Calu3 (cell line): ENCODE measurements at regions not wholly inside any gene's neighbourhood (a gene's known extent, or its start where the extent isn't known, plus 50 kb on each side); places are given as distances from the start of the nearest gene placed in this dataset.

Experiments used
- BruUV-seq: library from RNA; stranded (reverse); fragments of 400-500 nt; replicated peaks from 2 replicates; lab custom pipeline; 2021; lab: Mats Ljungman, UMichigan
- CTCF ChIA-PET: fragments of 300-600 bp; sonication (Branson Sonifier 250); formaldehyde crosslinking; loops from one replicate; lab custom pipeline; 2022; ENCODE audit warnings: antibody characterized with exemption; lab: Charles Lee
- DNase-seq: peaks from one replicate; pipeline ENCODE4 v3.0.0; 2022
- H3K27ac Mint-ChIP-seq: one replicate; pipeline ENCODE4 v1.8.0; 2022; ENCODE audit warnings: mixed read lengths; ENCODE audit not compliant: unreplicated experiment
- H3K27me3 Mint-ChIP-seq: one replicate; pipeline ENCODE4 v1.8.0; 2022; ENCODE audit warnings: mixed read lengths; ENCODE audit not compliant: unreplicated experiment
- H3K36me3 Mint-ChIP-seq: one replicate; pipeline ENCODE4 v1.8.0; 2022; ENCODE audit warnings: mild to moderate bottlenecking, moderate library complexity, mixed read lengths; ENCODE audit not compliant: insufficient read depth, unreplicated experiment
- H3K4me1 Mint-ChIP-seq: one replicate; pipeline ENCODE4 v1.8.0; 2022; ENCODE audit warnings: mild to moderate bottlenecking, low read depth, mixed read lengths; ENCODE audit not compliant: unreplicated experiment
- H3K4me3 Mint-ChIP-seq: one replicate; pipeline ENCODE4 v1.8.0; 2022; ENCODE audit warnings: mild to moderate bottlenecking, low read depth, moderate library complexity, mixed read lengths; ENCODE audit not compliant: unreplicated experiment
- H3K9me3 Mint-ChIP-seq: one replicate; pipeline ENCODE4 v1.8.0; 2022; ENCODE audit warnings: low read depth, mixed read lengths; ENCODE audit not compliant: unreplicated experiment
- intact Hi-C: fragments of 100-400 bp; cut with micrococcal nuclease; formaldehyde crosslinking; loops from one replicate; pipeline ENCODE4 v1.10.0; 2022; ENCODE audit not compliant: unreplicated experiment
- TF ChIP-seq, protein P1 (sequence below): fragments of 200-600 bp; IDR thresholded peaks from one replicate; pipeline ENCODE4 v1.8.0; 2022; ENCODE audit warnings: antibody characterized with exemption; ENCODE audit not compliant: unreplicated experiment

DNA sequence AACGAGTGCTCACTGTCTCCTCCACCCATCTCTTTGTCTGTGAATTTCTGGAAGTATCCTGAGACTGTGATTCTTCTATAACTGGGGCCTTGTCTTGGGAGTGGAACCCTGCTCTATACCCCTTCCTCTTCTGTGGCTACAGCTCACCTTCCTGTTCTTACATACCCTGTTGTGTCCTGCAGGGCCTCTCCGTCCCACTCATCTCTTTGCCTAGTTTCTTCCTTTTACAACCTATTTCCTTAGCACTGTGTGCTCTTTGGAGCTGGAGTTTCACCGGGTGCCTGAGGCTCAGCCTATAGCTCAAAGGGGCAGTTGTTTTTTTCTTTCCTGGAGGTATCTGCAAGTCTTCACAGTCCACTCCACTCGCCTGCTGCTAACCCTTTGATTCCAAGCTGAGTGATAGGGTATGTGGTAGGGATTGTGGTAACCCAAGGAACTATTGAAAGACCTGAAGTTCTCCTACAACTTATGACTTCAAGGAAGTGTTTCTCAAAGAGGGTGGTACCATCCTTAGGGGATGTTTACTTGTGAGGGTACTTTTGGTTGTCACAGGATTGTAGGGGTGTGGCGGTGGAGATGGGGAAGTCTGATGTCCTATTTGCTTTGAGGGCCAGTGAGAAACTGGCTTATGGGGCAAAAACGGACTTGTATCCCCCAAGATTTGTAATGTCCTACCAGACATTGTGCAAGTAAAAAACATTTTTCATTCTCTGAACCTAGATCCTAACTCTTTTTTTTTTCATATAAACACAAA lies 66.6 kb upstream of the ARL8B start:
- BruUV-seq: no TSS peak
- Mint-ChIP-seq H3K36me3 (no peaks in the 10 kb centered on the region), H3K4me1 (peaks cover 9% of the 10 kb centered on the region), H3K4me3 (no peak overlapping the region), H3K9me3 (no peaks in the 10 kb centered on the region), H3K27ac (no peak overlapping the region), H3K27me3 (no peaks in the 10 kb centered on the region)
- DNase-seq: no peak
- TF ChIP-seq, protein P1, sequence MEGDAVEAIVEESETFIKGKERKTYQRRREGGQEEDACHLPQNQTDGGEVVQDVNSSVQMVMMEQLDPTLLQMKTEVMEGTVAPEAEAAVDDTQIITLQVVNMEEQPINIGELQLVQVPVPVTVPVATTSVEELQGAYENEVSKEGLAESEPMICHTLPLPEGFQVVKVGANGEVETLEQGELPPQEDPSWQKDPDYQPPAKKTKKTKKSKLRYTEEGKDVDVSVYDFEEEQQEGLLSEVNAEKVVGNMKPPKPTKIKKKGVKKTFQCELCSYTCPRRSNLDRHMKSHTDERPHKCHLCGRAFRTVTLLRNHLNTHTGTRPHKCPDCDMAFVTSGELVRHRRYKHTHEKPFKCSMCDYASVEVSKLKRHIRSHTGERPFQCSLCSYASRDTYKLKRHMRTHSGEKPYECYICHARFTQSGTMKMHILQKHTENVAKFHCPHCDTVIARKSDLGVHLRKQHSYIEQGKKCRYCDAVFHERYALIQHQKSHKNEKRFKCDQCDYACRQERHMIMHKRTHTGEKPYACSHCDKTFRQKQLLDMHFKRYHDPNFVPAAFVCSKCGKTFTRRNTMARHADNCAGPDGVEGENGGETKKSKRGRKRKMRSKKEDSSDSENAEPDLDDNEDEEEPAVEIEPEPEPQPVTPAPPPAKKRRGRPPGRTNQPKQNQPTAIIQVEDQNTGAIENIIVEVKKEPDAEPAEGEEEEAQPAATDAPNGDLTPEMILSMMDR: no peak
- CTCF ChIA-PET: interaction anchor here (1.7 kb wide), 1 partner anchor 344 kb away, joined by 6 read pairs; no protein-coding TSS in a partner anchor
- intact Hi-C loops: no loop called here

DNA sequence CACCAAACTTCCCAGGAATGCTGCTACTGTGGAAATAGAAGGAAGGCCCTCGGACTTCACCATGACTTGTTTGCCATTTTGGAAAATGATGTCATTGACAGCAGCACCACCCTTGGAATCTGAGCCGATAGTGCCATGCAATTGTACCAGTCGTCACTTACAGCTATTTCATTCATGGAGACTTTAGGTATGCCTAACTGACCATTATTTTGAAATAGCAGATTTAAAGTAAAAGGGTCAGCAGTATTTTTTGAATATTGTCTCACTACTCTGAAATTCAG lies 66.0 kb upstream of the ARL8B start:
- no peak overlapping the region for H3K4me3 Mint-ChIP-seq
- H3K27ac Mint-ChIP-seq: no peak overlapping the region
- no peaks in the 10 kb centered on the region for H3K27me3 Mint-ChIP-seq
- H3K9me3 Mint-ChIP-seq: no peaks in the 10 kb centered on the region
- CTCF ChIA-PET: interaction anchor here (1.7 kb wide), 1 partner anchor 344 kb away, joined by 6 read pairs; no protein-coding TSS in a partner anchor
- peaks cover 9% of the 10 kb centered on the region for H3K4me1 Mint-ChIP-seq
- BruUV-seq: no TSS peak
- DNase-seq: no peak
- no peaks in the 10 kb centered on the region for H3K36me3 Mint-ChIP-seq
- TF ChIP-seq, protein P1: no peak
- intact Hi-C loops: no loop called here

- no peaks in the 10 kb centered on the region for H3K9me3 Mint-ChIP-seq
- H3K27me3 Mint-ChIP-seq: peaks cover 10% of the 10 kb centered on the region
- TF ChIP-seq, protein P1: no peak
- H3K27ac Mint-ChIP-seq: no peak overlapping the region
- no peak overlapping the region for H3K4me3 Mint-ChIP-seq
- intact Hi-C loops: loop anchor here (1.0 kb wide), 3 partner anchors 335 to 401 kb away; no protein-coding TSS in a partner anchor
- peaks cover 9% of the 10 kb centered on the region for H3K4me1 Mint-ChIP-seq
- CTCF ChIA-PET: interaction anchor here (0.6 to 3.4 kb wide), 10 partner anchors 16 to 400 kb away, joined by 3 to 35 read pairs (median 4); partner anchors contain the start of gene BHLHE40
- BruUV-seq: no TSS peak
- no peak for DNase-seq
- H3K36me3 Mint-ChIP-seq: no peaks in the 10 kb centered on the region
Observed at GRCh38 chr3:5057272-5057671, 64.8 kb upstream of the ARL8B start.

GRCh38 chr3:5057857-5058324 lies 64.2 kb upstream of the ARL8B start:
- Mint-ChIP-seq H3K27ac (no peak overlapping the region), H3K4me3 (no peak overlapping the region), H3K4me1 (peaks cover 8% of the 10 kb centered on the region), H3K27me3 (peaks cover 13% of the 10 kb centered on the region), H3K36me3 (no peaks in the 10 kb centered on the region), H3K9me3 (no peaks in the 10 kb centered on the region)
- TF ChIP-seq, protein P1: peak; percentile 52
- peak; percentile 74 for DNase-seq
- BruUV-seq: no TSS peak
- CTCF ChIA-PET: interaction anchor here (0.6 to 3.4 kb wide), 10 partner anchors 17 to 401 kb away, joined by 3 to 35 read pairs (median 4); partner anchors contain the start of gene BHLHE40
- intact Hi-C loops: loop anchor here (1.0 kb wide), 3 partner anchors 336 to 402 kb away; no protein-coding TSS in a partner anchor
